SK-N-SH (cell line): ENCODE measurements at regions not wholly inside any gene's neighbourhood (a gene's known extent, or its start where the extent isn't known, plus 50 kb on each side); places are given as distances from the start of the nearest gene placed in this dataset.

Experiments used
- CTCF ChIA-PET: fragments of 300-600, 350-600 bp; formaldehyde crosslinking; extraction: SDS; loops from one replicate; lab custom pipeline; 2021; lab: Yijun Ruan, JAX
- POLR2A ChIA-PET: fragments of 350-600 bp; sonication (Branson Sonifier 250); formaldehyde crosslinking; extraction: SDS; loops from one replicate; lab custom pipeline; 2020; ENCODE audit warnings: antibody characterized with exemption, inconsistent platforms; lab: Yijun Ruan, JAX
- DNase-seq: peaks from one replicate; pipeline ENCODE4 v3.0.0; 2012
- H2AFZ ChIP-seq: fragments of 200-600 bp; sonication (generic); 2 replicates; pipeline ENCODE4 v1.8.1; 2016; ENCODE audit warnings: antibody characterized with exemption, mild to moderate bottlenecking, low read depth
- H3F3A ChIP-seq: fragments of 200-600 bp; sonication (generic); replicated peaks from 2 replicates; pipeline ENCODE3; 2016; ENCODE audit warnings: antibody characterized with exemption, mild to moderate bottlenecking; ENCODE audit not compliant: insufficient read depth
- H3K27ac ChIP-seq, 2 experiments: fragments of 200-500 bp in 1 of 2; fragments of 200-600 bp in 1 of 2; sonication (Bioruptor generic) in 1 of 2; sonication (generic), shearing (Covaris generic) in 1 of 2; 2 replicates each; pipeline versions ENCODE4 v1.5.1 to v1.6.1; 2014 to 2016; ENCODE audit warnings: low read depth in 2 of 2, inconsistent platforms in 1 of 2, low read length in 1 of 2, mild to moderate bottlenecking in 1 of 2, mixed read lengths in 1 of 2
- H3K27me3 ChIP-seq: fragments of 200-600 bp; sonication (generic), shearing (Covaris generic); 2 replicates; pipeline ENCODE4 v1.6.1; 2016; ENCODE audit warnings: mixed run types; ENCODE audit not compliant: insufficient read depth
- H3K36me3 ChIP-seq, 2 experiments: fragments of 200-500 bp in 1 of 2; fragments of 200-600 bp in 1 of 2; sonication (Bioruptor generic) in 1 of 2; sonication (generic) in 1 of 2; replicated peaks in 1 of 2; 2 replicates each; pipeline versions ENCODE3 to v1.5.1; 2014 to 2016; ENCODE audit warnings: low read length in 1 of 2, mild to moderate bottlenecking in 1 of 2; ENCODE audit not compliant: insufficient read depth in 2 of 2, control insufficient read depth in 1 of 2
- H3K4me1 ChIP-seq, 2 experiments: fragments of 200-500 bp in 1 of 2; fragments of 200-600 bp in 1 of 2; sonication (Bioruptor generic) in 1 of 2; sonication (generic), shearing (Covaris generic) in 1 of 2; 2 replicates each; pipeline versions ENCODE4 v1.5.1 to v1.6.1; 2014 to 2016; ENCODE audit warnings: low read depth in 1 of 2, low read length in 1 of 2, mixed run types in 1 of 2; ENCODE audit not compliant: insufficient read depth in 2 of 2, control insufficient read depth in 1 of 2
- H3K4me2 ChIP-seq: fragments of 200-600 bp; sonication (generic), shearing (Covaris generic); 2 replicates; pipeline ENCODE4 v1.6.1; 2017; ENCODE audit warnings: mixed run types
- H3K4me3 ChIP-seq, 2 experiments: fragments of 200-500 bp in 1 of 2; fragments of 200-600 bp in 1 of 2; sonication (Bioruptor generic) in 1 of 2; sonication (generic), shearing (Covaris generic) in 1 of 2; 2 replicates each; pipeline versions ENCODE4 v1.5.1 to v1.8.1; 2014 to 2016; ENCODE audit warnings: low read depth in 2 of 2, inconsistent platforms in 1 of 2, low read length in 1 of 2, mild to moderate bottlenecking in 1 of 2, mixed read lengths in 1 of 2, moderate library complexity in 1 of 2
- H3K79me2 ChIP-seq: fragments of 200-600 bp; sonication (generic); 2 replicates; pipeline ENCODE4 v1.8.1; 2017; ENCODE audit warnings: mild to moderate bottlenecking; ENCODE audit not compliant: insufficient read depth
- H3K9ac ChIP-seq: fragments of 200-600 bp; sonication (generic); 2 replicates; pipeline ENCODE4 v1.6.1; 2017; ENCODE audit warnings: mixed run types
- H3K9me2 ChIP-seq: fragments of 200-600 bp; sonication (generic); 2 replicates; pipeline ENCODE4 v1.6.1; 2017; ENCODE audit warnings: mixed run types
- H3K9me3 ChIP-seq: fragments of 200-600 bp; sonication (generic); 2 replicates; pipeline ENCODE4 v1.6.1; 2017; ENCODE audit warnings: mixed run types, mild to moderate bottlenecking, moderate library complexity
- H4K20me1 ChIP-seq: fragments of 200-600 bp; sonication (generic); 2 replicates; pipeline ENCODE4 v1.6.1; 2017; ENCODE audit warnings: mild to moderate bottlenecking, mixed run types; ENCODE audit not compliant: insufficient read depth
- EP300 ChIP-seq, 2 experiments: IDR thresholded peaks; 2 replicates each; pipeline versions ENCODE4 v1.4.0 to v1.6.1; 2012; ENCODE audit warnings: borderline replicate concordance in 1 of 2, low read depth in 1 of 2, low read length in 1 of 2
- EZH2phosphoT487 ChIP-seq: fragments of 200-600 bp; sonication (generic); IDR thresholded peaks from 2 replicates; pipeline ENCODE4 v1.6.1; 2017; ENCODE audit warnings: low read depth, mixed run types, mild to moderate bottlenecking, antibody characterized with exemption, moderate library complexity, borderline replicate concordance
- FOSL2 ChIP-seq: IDR thresholded peaks from 2 replicates; pipeline ENCODE4 v1.4.0; 2012; ENCODE audit warnings: low read depth, mild to moderate bottlenecking, moderate library complexity, borderline replicate concordance
- FOXJ3 ChIP-seq: sonication (generic); formaldehyde crosslinking; IDR thresholded peaks from 2 replicates; pipeline ENCODE4 v1.5.1; 2020; ENCODE audit warnings: mild to moderate bottlenecking, missing genetic modification reagents
- FOXM1 ChIP-seq: IDR thresholded peaks from 2 replicates; pipeline ENCODE4 v1.4.0; 2012; ENCODE audit warnings: low read depth, mild to moderate bottlenecking
- GATA2 ChIP-seq: sonication (generic); formaldehyde crosslinking; IDR thresholded peaks from 2 replicates; pipeline ENCODE4 v1.5.0; 2020; ENCODE audit warnings: mild to moderate bottlenecking, missing genetic modification reagents
- MEF2A ChIP-seq: IDR thresholded peaks from 2 replicates; pipeline ENCODE4 v1.4.0; 2012; ENCODE audit warnings: low read depth, borderline replicate concordance
- NRF1 ChIP-seq: IDR thresholded peaks from 2 replicates; pipeline ENCODE4 v1.6.1; 2012; ENCODE audit warnings: low read depth, mild to moderate bottlenecking, low read length
- RAD21 ChIP-seq: IDR thresholded peaks from 2 replicates; pipeline ENCODE4 v1.6.1; 2012; ENCODE audit warnings: mild to moderate bottlenecking, low read length
- RFX5 ChIP-seq: IDR thresholded peaks from 2 replicates; pipeline ENCODE4 v1.6.1; 2012; ENCODE audit warnings: mild to moderate bottlenecking, improper control_type of control experiment, low read length
- RXRA ChIP-seq: IDR thresholded peaks from 2 replicates; pipeline ENCODE4 v1.4.0; 2012; ENCODE audit warnings: low read depth, mild to moderate bottlenecking, borderline replicate concordance
- TEAD4 ChIP-seq: IDR thresholded peaks from 2 replicates; pipeline ENCODE4 v1.4.0; 2012; ENCODE audit warnings: mild to moderate bottlenecking, borderline replicate concordance; ENCODE audit not compliant: insufficient read depth
- YY1 ChIP-seq: IDR thresholded peaks from 2 replicates; pipeline ENCODE4 v1.4.0; 2012; ENCODE audit warnings: low read depth, mild to moderate bottlenecking
- WGBS: methylation state at CpG from one replicate; pipeline ENCODE4 v1.1.6; 2017; ENCODE audit warnings: low lambda C conversion rate; 5-methylcytosine and 5-hydroxymethylcytosine counted together
- TF ChIP-seq, protein P1 (sequence below): IDR thresholded peaks from 2 replicates; pipeline ENCODE4; 2012
- TF ChIP-seq, protein P2 (sequence below): fragments of 150-350 bp; IDR thresholded peaks from 2 replicates; pipeline ENCODE4 v1.6.1; 2016; ENCODE audit warnings: mild to moderate bottlenecking, low read depth, low read length
- TF ChIP-seq, protein P3 (sequence below): IDR thresholded peaks from 2 replicates; pipeline ENCODE4 v1.4.0; 2012; ENCODE audit warnings: low read depth
- TF ChIP-seq, protein P4 (sequence below): IDR thresholded peaks from 2 replicates; pipeline ENCODE4 v1.4.0; 2012; ENCODE audit warnings: low read depth, borderline replicate concordance

DNA sequence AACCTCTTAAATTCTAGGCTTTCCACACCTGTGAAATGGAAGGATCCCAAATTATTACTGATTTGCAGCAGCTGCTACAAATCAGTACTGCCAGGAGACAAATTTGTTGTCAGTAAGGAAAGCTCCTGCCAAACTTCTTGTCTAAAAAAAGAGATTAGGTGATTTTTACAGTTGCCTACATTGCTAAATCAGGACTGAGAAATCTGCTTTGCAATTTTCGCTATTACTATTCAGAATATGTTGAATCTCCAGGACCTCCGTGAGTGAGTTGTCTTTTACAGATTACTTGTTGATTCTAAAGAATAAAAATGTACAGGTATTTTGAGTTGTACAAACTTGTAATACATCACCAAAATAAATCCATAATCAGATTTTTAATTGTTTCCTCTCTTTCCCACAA, 1815.9 kb downstream of the PCDH9 start (continued):
- TF ChIP-seq, protein P1, sequence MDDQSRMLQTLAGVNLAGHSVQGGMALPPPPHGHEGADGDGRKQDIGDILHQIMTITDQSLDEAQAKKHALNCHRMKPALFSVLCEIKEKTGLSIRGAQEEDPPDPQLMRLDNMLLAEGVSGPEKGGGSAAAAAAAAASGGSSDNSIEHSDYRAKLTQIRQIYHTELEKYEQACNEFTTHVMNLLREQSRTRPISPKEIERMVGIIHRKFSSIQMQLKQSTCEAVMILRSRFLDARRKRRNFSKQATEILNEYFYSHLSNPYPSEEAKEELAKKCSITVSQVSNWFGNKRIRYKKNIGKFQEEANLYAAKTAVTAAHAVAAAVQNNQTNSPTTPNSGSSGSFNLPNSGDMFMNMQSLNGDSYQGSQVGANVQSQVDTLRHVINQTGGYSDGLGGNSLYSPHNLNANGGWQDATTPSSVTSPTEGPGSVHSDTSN: no peak
- TF ChIP-seq FOXJ3 (CRISPR knock-in tag) (no peak), EP300 (IDR thresholded peaks at IDR 0.05; ENCODE audit: borderline replicate concordance in 1 of 2, low read depth in 1 of 2, low read length in 1 of 2) (no peak), FOXM1 (no peak), YY1 (no peak)
- TF ChIP-seq, protein P2, sequence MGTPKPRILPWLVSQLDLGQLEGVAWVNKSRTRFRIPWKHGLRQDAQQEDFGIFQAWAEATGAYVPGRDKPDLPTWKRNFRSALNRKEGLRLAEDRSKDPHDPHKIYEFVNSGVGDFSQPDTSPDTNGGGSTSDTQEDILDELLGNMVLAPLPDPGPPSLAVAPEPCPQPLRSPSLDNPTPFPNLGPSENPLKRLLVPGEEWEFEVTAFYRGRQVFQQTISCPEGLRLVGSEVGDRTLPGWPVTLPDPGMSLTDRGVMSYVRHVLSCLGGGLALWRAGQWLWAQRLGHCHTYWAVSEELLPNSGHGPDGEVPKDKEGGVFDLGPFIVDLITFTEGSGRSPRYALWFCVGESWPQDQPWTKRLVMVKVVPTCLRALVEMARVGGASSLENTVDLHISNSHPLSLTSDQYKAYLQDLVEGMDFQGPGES: no peak

DNA sequence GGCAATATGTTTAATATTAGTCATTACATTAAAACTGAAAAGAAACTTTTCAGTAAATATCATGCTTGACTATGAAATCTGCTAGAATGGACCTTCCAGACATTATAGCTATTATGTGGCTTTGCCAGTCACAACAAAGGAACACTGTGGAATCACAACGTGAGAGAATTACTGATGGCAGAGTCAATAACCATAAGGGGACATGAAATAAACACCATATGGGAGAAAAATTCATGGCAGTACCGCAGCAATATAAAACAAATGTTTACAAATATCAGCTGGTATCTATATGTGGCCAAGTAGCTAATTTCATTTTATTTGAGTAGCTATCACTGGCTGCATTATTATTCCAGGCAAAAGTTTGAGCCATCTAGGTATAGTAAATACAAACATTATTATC, 1818.6 kb downstream of the PCDH9 start:
- no peaks in the 10 kb centered on the region for H3K36me3 ChIP-seq
- POLR2A ChIA-PET: no interaction called here
- no peaks in the 10 kb centered on the region for H4K20me1 ChIP-seq
- TF ChIP-seq, protein P2: no peak
- TF ChIP-seq RFX5 (no peak), GATA2 (CRISPR knock-in tag) (no peak), MEF2A (no peak), RXRA (no peak), TEAD4 (no peak), NRF1 (no peak), EP300 (IDR thresholded peaks at IDR 0.05; ENCODE audit: borderline replicate concordance in 1 of 2, low read depth in 1 of 2, low read length in 1 of 2) (no peak), FOSL2 (no peak), RAD21 (no peak), FOXJ3 (CRISPR knock-in tag) (no peak), EZH2phosphoT487 (no peak), FOXM1 (no peak)
- TF ChIP-seq, protein P1: no peak
- TF ChIP-seq, protein P3, sequence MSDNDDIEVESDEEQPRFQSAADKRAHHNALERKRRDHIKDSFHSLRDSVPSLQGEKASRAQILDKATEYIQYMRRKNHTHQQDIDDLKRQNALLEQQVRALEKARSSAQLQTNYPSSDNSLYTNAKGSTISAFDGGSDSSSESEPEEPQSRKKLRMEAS: no peak
- TF ChIP-seq, protein P4, sequence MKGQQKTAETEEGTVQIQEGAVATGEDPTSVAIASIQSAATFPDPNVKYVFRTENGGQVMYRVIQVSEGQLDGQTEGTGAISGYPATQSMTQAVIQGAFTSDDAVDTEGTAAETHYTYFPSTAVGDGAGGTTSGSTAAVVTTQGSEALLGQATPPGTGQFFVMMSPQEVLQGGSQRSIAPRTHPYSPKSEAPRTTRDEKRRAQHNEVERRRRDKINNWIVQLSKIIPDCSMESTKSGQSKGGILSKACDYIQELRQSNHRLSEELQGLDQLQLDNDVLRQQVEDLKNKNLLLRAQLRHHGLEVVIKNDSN: no peak
- TF ChIP-seq, all 33 proteins: peak for 0
- no peak overlapping the region for H3K9ac ChIP-seq
- no peaks in the 10 kb centered on the region for H3F3A ChIP-seq
- no peak overlapping the region for H3K27ac ChIP-seq
- CTCF ChIA-PET: no interaction called here
- no peaks in the 10 kb centered on the region; a peak in 1 of 4 replicates for H3K4me1 ChIP-seq
- no peaks in the 10 kb centered on the region for H3K9me3 ChIP-seq
- H3K4me2 ChIP-seq: no peak overlapping the region
- no peak overlapping the region for H3K4me3 ChIP-seq
- 82% methylated on average over 2 of the region's 2 CpGs for WGBS
- H3K27me3 ChIP-seq: no peaks in the 10 kb centered on the region
- no peak for DNase-seq
- H3K79me2 ChIP-seq: no peaks in the 10 kb centered on the region
- H3K9me2 ChIP-seq: no peaks in the 10 kb centered on the region
- H2AFZ ChIP-seq: no peak overlapping the region
